Lung (tissue), 11 donors: ENCODE measurements at regions not wholly inside any gene's neighbourhood (a gene's known extent, or its start where the extent isn't known, plus 50 kb on each side); places are given as distances from the start of the nearest gene placed in this dataset.

Source experiments
- ATAC-seq: fragments of 200-7000 bp; cut with Tn5 transposase; one replicate; pipeline ENCODE4 v1.9.1; 2020; ENCODE audit warnings: moderate number of reproducible peaks; ENCODE audit not compliant: insufficient read depth, low FRiP score
- DNase-seq, 3 donors: peaks; one replicate each; pipeline ENCODE4 v3.0.0-alpha.2; 2013 to 2017
- H3K27ac ChIP-seq, 2 donors: one replicate each; pipeline ENCODE4 v1.5.1; 2013; ENCODE audit warnings: mild to moderate bottlenecking in 2 of 2, moderate library complexity in 2 of 2, control low read depth in 1 of 2, inconsistent platforms in 1 of 2, low read depth in 1 of 2, low read length in 1 of 2
- H3K27me3 ChIP-seq, 3 donors: one replicate each; pipeline ENCODE4 v1.5.1; 2013; ENCODE audit warnings: low read length in 2 of 3; ENCODE audit not compliant: control insufficient read depth in 3 of 3, insufficient read depth in 3 of 3
- H3K36me3 ChIP-seq, 4 donors: one replicate each; pipeline ENCODE4 v1.5.1; 2013; ENCODE audit warnings: low read length in 4 of 4, mild to moderate bottlenecking in 1 of 4, moderate library complexity in 1 of 4; ENCODE audit not compliant: control insufficient read depth in 4 of 4, insufficient read depth in 4 of 4
- H3K4me1 ChIP-seq, 5 donors: one replicate each; pipeline ENCODE4 v1.5.1; 2013; ENCODE audit warnings: low read length in 5 of 5, mild to moderate bottlenecking in 2 of 5, moderate library complexity in 1 of 5; ENCODE audit not compliant: control insufficient read depth in 5 of 5, insufficient read depth in 5 of 5
- H3K4me3 ChIP-seq: one replicate; pipeline ENCODE4 v1.5.1; 2013; ENCODE audit warnings: mild to moderate bottlenecking, control low read depth, moderate library complexity
- H3K9ac ChIP-seq, 2 donors: one replicate each; pipeline ENCODE4 v1.5.1; 2013; ENCODE audit warnings: low read length in 2 of 2, control low read depth in 1 of 2; ENCODE audit not compliant: insufficient read depth in 1 of 2
- H3K9me3 ChIP-seq, 4 donors: one replicate each; pipeline ENCODE4 v1.5.1; 2013; ENCODE audit warnings: low read length in 3 of 4, mild to moderate bottlenecking in 1 of 4, moderate library complexity in 1 of 4; ENCODE audit not compliant: control insufficient read depth in 4 of 4, insufficient read depth in 3 of 4
- WGBS, 2 donors: extraction: QIAGEN DNeasy Blood & Tissue Kit; methylation state at CpG; one replicate each; pipeline ENCODE4 v1.1.7; 2013; 5-methylcytosine and 5-hydroxymethylcytosine counted together
- TF ChIP-seq, protein P1 (sequence below): IDR thresholded peaks from 2 replicates; pipeline ENCODE4 v1.5.1; 2012; ENCODE audit warnings: mild to moderate bottlenecking; ENCODE audit errors: control extremely low read depth, extremely low read depth
- donor health status: control.
- donor health status: control.
- donor health status: Bipolar disorder and iron deficiency.
- donor health status: healthy.
- donor health status: DM: yes; HTN: yes; CAD: no.

DNA sequence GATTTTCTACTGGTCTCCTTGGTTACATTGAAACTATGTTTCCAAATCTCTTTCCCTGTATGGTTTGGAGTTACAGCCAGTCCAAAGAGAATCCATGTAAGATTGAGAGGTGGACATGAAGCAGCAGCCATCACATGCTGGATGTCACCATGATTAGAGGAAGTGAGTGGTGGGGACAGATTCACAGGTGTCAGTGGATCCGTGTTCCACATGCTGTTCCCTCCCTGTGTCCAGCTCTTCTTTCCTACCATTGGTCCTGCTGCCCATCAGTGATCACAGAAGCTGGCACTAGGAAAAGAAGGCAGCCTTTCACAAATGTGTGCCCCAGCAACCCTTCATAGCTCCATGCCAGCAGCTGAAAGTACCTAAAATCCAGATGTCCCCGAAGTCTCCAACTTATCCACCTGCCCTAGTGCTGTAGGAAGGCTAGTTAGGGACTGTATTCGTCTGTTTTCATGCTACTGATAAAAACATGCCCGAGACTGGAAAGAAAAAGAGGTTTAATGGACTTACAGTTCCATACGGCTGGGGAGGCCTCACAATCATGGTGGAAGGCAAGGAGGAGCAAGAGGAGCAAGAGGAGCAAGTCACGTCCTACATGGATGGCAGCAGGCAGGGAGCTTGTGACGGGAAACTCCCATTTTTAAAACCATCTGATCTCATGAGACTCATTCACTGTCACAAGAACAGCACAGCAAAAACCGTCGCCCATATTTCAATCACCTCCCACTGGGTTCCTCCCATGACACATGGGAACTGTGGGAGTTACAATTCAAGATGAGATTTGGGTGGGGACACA is 207.5 kb downstream of the INSIG2 start:
- Histone ChIP-seq H3K36me3 (no peaks in the 10 kb centered on the region), H3K9me3 (peaks cover 0 to 7% (median 0%) of the 10 kb centered on the region in 4 donors), H3K4me1 (no peaks in the 10 kb centered on the region), H3K9ac (no peak overlapping the region), H3K4me3 (no peak overlapping the region), H3K27ac (no peak overlapping the region), H3K27me3 (peaks cover 0 to 6% (median 0%) of the 10 kb centered on the region in 3 donors)
- TF ChIP-seq, protein P1, sequence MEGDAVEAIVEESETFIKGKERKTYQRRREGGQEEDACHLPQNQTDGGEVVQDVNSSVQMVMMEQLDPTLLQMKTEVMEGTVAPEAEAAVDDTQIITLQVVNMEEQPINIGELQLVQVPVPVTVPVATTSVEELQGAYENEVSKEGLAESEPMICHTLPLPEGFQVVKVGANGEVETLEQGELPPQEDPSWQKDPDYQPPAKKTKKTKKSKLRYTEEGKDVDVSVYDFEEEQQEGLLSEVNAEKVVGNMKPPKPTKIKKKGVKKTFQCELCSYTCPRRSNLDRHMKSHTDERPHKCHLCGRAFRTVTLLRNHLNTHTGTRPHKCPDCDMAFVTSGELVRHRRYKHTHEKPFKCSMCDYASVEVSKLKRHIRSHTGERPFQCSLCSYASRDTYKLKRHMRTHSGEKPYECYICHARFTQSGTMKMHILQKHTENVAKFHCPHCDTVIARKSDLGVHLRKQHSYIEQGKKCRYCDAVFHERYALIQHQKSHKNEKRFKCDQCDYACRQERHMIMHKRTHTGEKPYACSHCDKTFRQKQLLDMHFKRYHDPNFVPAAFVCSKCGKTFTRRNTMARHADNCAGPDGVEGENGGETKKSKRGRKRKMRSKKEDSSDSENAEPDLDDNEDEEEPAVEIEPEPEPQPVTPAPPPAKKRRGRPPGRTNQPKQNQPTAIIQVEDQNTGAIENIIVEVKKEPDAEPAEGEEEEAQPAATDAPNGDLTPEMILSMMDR: no peak
- DNase-seq: no peak
- ATAC-seq: no peak
- WGBS, 2 donors: 84 to 85% methylated on average over 9 of the region's 9 CpGs

DNA sequence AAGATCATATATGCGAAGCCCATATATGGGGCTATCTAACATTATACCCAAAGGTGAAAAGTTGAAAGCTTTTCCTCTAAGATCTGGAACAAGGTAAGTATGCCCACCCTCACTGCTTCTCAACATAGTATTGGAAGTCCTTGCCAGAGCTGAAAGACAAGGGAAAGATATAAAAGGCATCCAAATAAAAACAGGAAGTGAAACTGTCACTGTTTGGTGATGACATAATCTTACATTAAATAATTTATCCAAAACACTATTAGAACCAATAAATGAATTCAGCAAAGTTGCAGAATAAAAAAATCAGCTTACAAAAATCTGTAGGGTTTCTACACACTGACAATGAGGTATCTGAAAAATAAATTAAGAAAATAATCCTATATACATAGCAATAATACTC is 205.8 kb downstream of the INSIG2 start:
- ATAC-seq (no peak), DNase-seq (no peak)
- 90 to 100% methylated on average over 1 of the region's 1 CpG for WGBS, 2 donors
- H3K27ac ChIP-seq: no peak overlapping the region
- H3K36me3 ChIP-seq: no peaks in the 10 kb centered on the region
- H3K9ac ChIP-seq: no peak overlapping the region
- TF ChIP-seq, protein P1: no peak
- peaks cover 0 to 2% (median 0%) of the 10 kb centered on the region in 5 donors for H3K4me1 ChIP-seq
- no peak overlapping the region for H3K4me3 ChIP-seq
- peaks cover 0 to 6% (median 0%) of the 10 kb centered on the region in 3 donors for H3K27me3 ChIP-seq
- peaks cover 0 to 7% (median 0%) of the 10 kb centered on the region in 4 donors for H3K9me3 ChIP-seq

DNA sequence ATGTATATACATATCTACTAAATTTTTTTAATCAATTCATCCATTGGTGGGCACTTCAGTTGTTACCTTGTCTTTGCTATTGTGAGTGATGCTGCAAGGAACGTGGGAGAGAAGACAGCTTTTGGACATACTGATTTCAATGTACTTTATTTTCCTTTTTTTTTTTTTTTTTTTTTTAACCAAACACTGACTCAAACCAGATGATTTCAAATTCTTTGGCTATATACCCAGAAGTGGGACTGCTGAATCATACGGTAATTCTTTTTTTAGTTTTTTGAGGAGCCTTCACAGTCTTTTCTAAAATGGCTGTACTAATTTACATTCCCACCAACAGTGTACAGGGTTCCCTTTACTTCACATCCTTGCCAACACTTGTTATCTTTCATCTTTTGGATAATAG is 204.7 kb downstream of the INSIG2 start:
- H3K4me3 ChIP-seq: no peak overlapping the region
- ATAC-seq (no peak), DNase-seq (no peak)
- no peak overlapping the region for H3K27ac ChIP-seq
- peaks cover 0 to 6% (median 0%) of the 10 kb centered on the region in 3 donors for H3K27me3 ChIP-seq
- no peak overlapping the region for H3K9ac ChIP-seq
- 62 to 82% methylated on average over 2 of the region's 2 CpGs for WGBS, 2 donors
- peaks cover 0 to 7% (median 0%) of the 10 kb centered on the region in 4 donors for H3K9me3 ChIP-seq
- TF ChIP-seq, protein P1: no peak
- no peaks in the 10 kb centered on the region for H3K36me3 ChIP-seq
- H3K4me1 ChIP-seq: peaks cover 0 to 2% (median 0%) of the 10 kb centered on the region in 5 donors
